ENCODE measurements at regions not wholly inside any gene's neighbourhood (a gene's known extent, or its start where the extent isn't known, plus 50 kb on each side); places are given as distances from the start of the nearest gene placed in this dataset.

- no peak for TF ChIP-seq CTCF (IDR thresholded peaks at IDR 0.05; ENCODE audit: insufficient read depth, low read length, poor library complexity, severe bottlenecking)
- no peak for TF ChIP-seq EZH2phosphoT487 (conservative IDR thresholded peaks at IDR 0.05; ENCODE audit: low read length)
Observed at GRCh38 chr11:33507967-33508366, 192.7 kb downstream of the C11orf91 start.
